ENCODE measurements at regions not wholly inside any gene's neighbourhood (a gene's known extent, or its start where the extent isn't known, plus 50 kb on each side); places are given as distances from the start of the nearest gene placed in this dataset.

- TF ChIP-seq CTCF (IDR thresholded peaks at IDR 0.05) (no peak), EZH2phosphoT487 (IDR thresholded peaks at IDR 0.05) (no peak)
Measured at GRCh38 chr6:156438350-156438923, 338.7 kb upstream of the ARID1B start.

Data from neural progenitor cell (in vitro differentiated cells).